Colonic mucosa (tissue), 4 donors: ENCODE measurements at regions not wholly inside any gene's neighbourhood (a gene's known extent, or its start where the extent isn't known, plus 50 kb on each side); places are given as distances from the start of the nearest gene placed in this dataset.

Source experiments
- DNase-seq: peaks from one replicate; pipeline ENCODE4 v3.0.0-alpha.2; 2020
- H3K27ac ChIP-seq: fragments of 200-600 bp; one replicate; pipeline ENCODE4 v1.8.0; 2021
- H3K27me3 ChIP-seq: fragments of 200-600 bp; one replicate; pipeline ENCODE4 v1.8.0; 2021
- H3K36me3 ChIP-seq: fragments of 200-600 bp; one replicate; pipeline ENCODE4 v1.8.0; 2021
- H3K4me1 ChIP-seq: fragments of 200-600 bp; one replicate; pipeline ENCODE4 v1.8.0; 2021; ENCODE audit warnings: mild to moderate bottlenecking
- H3K4me3 ChIP-seq: fragments of 200-600 bp; one replicate; pipeline ENCODE4 v1.8.0; 2021
- H3K9ac ChIP-seq, 2 donors: one replicate each; pipeline ENCODE4 v1.7.0; 2013; ENCODE audit warnings: control low read depth in 2 of 2, low read depth in 2 of 2, low read length in 2 of 2
- H3K9me3 ChIP-seq: fragments of 200-600 bp; one replicate; pipeline ENCODE4 v1.8.0; 2021
- intact Hi-C: fragments of 100-400 bp; cut with DNase I; formaldehyde crosslinking; loops from one replicate; pipeline ENCODE4 v1.14.1; 2022
- TF ChIP-seq, protein P1 (sequence below): fragments of 200-600 bp; IDR thresholded peaks from one replicate; pipeline ENCODE4 v1.8.0; 2022; ENCODE audit warnings: antibody characterized with exemption, mild to moderate bottlenecking
- donor health status: healthy.
- donor health status: DM: no; HTN: no; CAD: no.
- donor health status: DM: no; HTN: no; CAD: no.

GRCh38 chrX:150234126-150234525, 129.0 kb upstream of the MAMLD1 start:
- Histone ChIP-seq H3K4me3 (no peak overlapping the region), H3K4me1 (no peaks in the 10 kb centered on the region), H3K27ac (no peak overlapping the region), H3K27me3 (no peaks in the 10 kb centered on the region), H3K9ac (no peak overlapping the region), H3K36me3 (no peaks in the 10 kb centered on the region), H3K9me3 (no peaks in the 10 kb centered on the region)
- TF ChIP-seq, protein P1, sequence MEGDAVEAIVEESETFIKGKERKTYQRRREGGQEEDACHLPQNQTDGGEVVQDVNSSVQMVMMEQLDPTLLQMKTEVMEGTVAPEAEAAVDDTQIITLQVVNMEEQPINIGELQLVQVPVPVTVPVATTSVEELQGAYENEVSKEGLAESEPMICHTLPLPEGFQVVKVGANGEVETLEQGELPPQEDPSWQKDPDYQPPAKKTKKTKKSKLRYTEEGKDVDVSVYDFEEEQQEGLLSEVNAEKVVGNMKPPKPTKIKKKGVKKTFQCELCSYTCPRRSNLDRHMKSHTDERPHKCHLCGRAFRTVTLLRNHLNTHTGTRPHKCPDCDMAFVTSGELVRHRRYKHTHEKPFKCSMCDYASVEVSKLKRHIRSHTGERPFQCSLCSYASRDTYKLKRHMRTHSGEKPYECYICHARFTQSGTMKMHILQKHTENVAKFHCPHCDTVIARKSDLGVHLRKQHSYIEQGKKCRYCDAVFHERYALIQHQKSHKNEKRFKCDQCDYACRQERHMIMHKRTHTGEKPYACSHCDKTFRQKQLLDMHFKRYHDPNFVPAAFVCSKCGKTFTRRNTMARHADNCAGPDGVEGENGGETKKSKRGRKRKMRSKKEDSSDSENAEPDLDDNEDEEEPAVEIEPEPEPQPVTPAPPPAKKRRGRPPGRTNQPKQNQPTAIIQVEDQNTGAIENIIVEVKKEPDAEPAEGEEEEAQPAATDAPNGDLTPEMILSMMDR = no peak
- DNase-seq = no peak
- intact Hi-C loops = no loop called here

DNA sequence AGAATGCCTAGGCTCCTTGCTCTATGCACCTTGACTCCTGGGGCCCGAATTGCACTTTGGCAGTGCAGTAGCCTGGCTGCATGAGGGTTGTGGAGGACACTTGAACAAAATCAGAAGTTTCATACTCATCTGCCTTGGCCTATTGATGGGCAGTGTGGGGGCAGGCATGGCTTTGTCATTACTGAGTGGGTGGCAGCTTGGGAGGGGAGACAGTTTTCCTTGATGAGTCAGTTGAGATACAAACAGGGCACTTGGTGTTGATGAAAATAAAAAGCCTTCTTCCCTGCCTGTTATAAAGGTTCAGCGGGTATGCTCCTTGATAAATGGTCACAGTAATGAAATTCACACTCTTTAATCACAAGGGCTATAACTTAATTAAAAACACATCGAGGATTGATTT, 126.8 kb upstream of the MAMLD1 start:
- Histone ChIP-seq H3K27ac (no peak overlapping the region), H3K4me1 (no peaks in the 10 kb centered on the region), H3K36me3 (no peaks in the 10 kb centered on the region), H3K4me3 (no peak overlapping the region), H3K9ac (no peak overlapping the region), H3K9me3 (no peaks in the 10 kb centered on the region), H3K27me3 (no peaks in the 10 kb centered on the region)
- TF ChIP-seq, protein P1 = no peak
- peak; percentile 3 for DNase-seq
- intact Hi-C loops = no loop called here

GRCh38 chrX:150238632-150239382, 124.3 kb upstream of the MAMLD1 start:
- H3K4me3 ChIP-seq = no peak overlapping the region
- H3K9me3 ChIP-seq = no peaks in the 10 kb centered on the region
- no peak overlapping the region for H3K9ac ChIP-seq
- peak; percentile 7 for DNase-seq
- no peaks in the 10 kb centered on the region for H3K36me3 ChIP-seq
- no peaks in the 10 kb centered on the region for H3K27me3 ChIP-seq
- TF ChIP-seq, protein P1 = no peak
- intact Hi-C loops = no loop called here
- no peak overlapping the region for H3K27ac ChIP-seq
- H3K4me1 ChIP-seq = no peaks in the 10 kb centered on the region

DNA sequence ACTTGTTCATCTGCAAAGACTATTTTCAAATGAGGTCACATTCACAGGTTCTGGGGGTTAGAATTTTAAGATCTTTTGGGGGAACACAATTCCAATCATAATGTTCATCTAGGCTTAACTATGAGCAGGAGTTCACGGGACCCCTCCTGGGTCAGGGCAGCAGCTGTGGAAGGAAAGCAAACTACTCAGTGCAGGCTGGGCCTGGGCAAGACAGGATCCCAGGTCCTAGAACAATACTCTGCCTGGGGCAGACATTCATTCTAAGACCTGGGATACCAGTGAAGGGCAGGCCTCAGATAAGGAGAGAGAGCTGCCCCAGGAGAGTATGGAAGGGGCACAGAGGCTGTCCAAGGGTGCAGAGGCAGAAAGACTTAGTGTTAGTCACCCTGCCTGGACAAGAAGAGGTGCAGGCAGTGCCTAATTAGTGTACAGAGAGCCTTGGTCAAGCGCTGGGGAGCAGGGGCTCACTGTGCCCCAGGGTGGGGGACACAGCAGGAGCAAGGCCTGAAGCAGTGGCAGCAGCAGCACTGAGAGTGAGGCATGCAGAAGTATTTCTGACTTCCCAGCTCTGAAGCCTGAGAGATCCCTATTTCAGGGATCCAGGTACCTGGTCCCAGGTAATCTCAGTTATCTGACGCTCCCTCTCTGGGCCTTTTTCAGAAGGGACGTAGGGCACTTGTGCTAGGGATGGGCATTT, 123.0 kb upstream of the MAMLD1 start:
- no peaks in the 10 kb centered on the region for H3K36me3 ChIP-seq
- DNase-seq = no peak
- H3K27me3 ChIP-seq = no peaks in the 10 kb centered on the region
- intact Hi-C loops = no loop called here
- TF ChIP-seq, protein P1 = no peak
- H3K4me1 ChIP-seq = no peaks in the 10 kb centered on the region
- no peak overlapping the region for H3K27ac ChIP-seq
- H3K9ac ChIP-seq = no peak overlapping the region
- H3K4me3 ChIP-seq = no peak overlapping the region
- H3K9me3 ChIP-seq = no peaks in the 10 kb centered on the region

DNA sequence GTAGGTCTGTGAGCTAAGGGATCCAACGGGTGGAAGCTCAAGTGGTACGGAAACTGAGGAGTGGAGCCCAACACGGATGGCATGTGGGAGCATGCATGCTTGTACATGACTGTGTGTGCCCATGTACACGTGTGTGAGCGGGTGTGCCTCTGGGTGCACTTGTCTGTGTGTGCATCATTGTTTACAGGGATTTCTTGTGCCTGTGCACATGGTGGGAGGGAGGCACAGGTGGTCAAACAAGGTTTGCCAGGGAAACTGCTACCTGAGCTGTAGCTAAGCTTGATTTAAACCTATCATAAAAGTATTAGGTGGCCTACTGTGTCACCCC, 122.5 kb upstream of the MAMLD1 start:
- Histone ChIP-seq H3K4me1 (no peaks in the 10 kb centered on the region), H3K9me3 (no peaks in the 10 kb centered on the region), H3K4me3 (no peak overlapping the region), H3K36me3 (no peaks in the 10 kb centered on the region), H3K27me3 (no peaks in the 10 kb centered on the region), H3K27ac (no peak overlapping the region), H3K9ac (no peak overlapping the region)
- DNase-seq = no peak
- intact Hi-C loops = no loop called here
- TF ChIP-seq, protein P1 = no peak
